ENCODE measurements at regions not wholly inside any gene's neighbourhood (a gene's known extent, or its start where the extent isn't known, plus 50 kb on each side); places are given as distances from the start of the nearest gene placed in this dataset.
A peak's percentile ranks its signal among the peaks of the same experiment; 100 is the strongest.

DNA sequence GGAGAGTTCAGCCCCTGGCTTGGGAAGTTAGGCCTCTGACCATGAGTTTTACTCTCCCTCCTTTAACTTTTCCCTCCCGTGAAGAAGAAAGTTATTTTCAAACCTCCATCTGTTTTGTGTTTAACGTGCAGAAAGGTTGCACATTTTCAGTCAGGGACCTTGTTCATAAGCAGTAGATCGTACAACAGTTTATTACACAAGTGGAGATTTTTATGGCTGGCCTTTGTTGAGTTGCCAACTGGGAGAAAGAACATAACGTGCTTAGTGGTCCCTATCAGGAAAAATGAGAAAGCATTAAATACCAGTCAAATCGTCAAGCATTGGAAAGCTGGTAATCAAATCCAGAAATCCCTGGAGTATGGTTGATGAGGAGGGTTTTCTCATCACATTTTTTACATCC is 117.9 kb upstream of the MYOCD start:
- H3K4me3 ChIP-seq (ENCODE audit: low read depth, low read length), result no peak overlapping the region
- ChIA-PET POLR2A (no interaction called here), CTCF (interaction anchor here (0.6 to 8.3 kb wide), 12 partner anchors 10 to 291 kb away, joined by 3 to 140 read pairs (median 4); partner anchors contain the start of gene MYOCD)
- DNase-seq (ENCODE audit: low read depth, low spot score), result no peak
- TF ChIP-seq, protein P1, sequence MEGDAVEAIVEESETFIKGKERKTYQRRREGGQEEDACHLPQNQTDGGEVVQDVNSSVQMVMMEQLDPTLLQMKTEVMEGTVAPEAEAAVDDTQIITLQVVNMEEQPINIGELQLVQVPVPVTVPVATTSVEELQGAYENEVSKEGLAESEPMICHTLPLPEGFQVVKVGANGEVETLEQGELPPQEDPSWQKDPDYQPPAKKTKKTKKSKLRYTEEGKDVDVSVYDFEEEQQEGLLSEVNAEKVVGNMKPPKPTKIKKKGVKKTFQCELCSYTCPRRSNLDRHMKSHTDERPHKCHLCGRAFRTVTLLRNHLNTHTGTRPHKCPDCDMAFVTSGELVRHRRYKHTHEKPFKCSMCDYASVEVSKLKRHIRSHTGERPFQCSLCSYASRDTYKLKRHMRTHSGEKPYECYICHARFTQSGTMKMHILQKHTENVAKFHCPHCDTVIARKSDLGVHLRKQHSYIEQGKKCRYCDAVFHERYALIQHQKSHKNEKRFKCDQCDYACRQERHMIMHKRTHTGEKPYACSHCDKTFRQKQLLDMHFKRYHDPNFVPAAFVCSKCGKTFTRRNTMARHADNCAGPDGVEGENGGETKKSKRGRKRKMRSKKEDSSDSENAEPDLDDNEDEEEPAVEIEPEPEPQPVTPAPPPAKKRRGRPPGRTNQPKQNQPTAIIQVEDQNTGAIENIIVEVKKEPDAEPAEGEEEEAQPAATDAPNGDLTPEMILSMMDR (IDR thresholded peaks at IDR 0.05; ENCODE audit: insufficient read depth, low read length, missing control alignments), result no peak

DNA sequence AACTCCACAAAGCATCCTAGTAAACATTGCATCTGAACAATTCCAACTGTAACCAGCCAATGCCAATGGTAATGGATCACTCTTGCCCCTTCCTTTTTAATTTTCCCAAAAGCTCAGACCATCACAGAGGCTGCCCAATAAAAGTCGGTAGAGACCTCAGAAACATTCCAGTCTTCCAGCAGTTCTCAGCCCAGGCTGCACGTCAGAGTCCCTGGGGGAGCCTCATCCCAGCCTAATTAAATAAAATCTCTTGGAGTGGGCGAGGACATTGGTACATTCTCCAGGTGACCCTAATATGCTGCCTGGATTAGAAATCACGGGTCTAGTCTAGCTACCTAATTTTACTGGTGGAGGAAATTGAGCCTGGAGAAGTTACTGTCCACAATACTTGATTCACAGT is 117.1 kb upstream of the MYOCD start:
- H3K4me3 ChIP-seq (ENCODE audit: low read depth, low read length), result no peak overlapping the region
- TF ChIP-seq, protein P1 (IDR thresholded peaks at IDR 0.05; ENCODE audit: insufficient read depth, low read length, missing control alignments), result no peak
- ChIA-PET CTCF (interaction anchor here (0.6 to 8.3 kb wide), 18 partner anchors 10 to 482 kb away, joined by 3 to 140 read pairs (median 4); partner anchors contain the start of gene MYOCD), POLR2A (interaction anchor here (1.7 kb wide), 1 partner anchor 38 kb away, joined by 6 read pairs; no protein-coding TSS in a partner anchor)
- no peak for DNase-seq (ENCODE audit: low read depth, low spot score)

GRCh38 chr17:12549499-12550041 is 116.1 kb upstream of the MYOCD start:
- peak; percentile 72 for DNase-seq (ENCODE audit: low read depth, low spot score)
- ChIA-PET POLR2A (interaction anchor here (0.7 to 1.7 kb wide), 3 partner anchors 27 to 93 kb away, joined by 3 to 7 read pairs (median 6); no protein-coding TSS in a partner anchor), CTCF (interaction anchor here (0.7 to 8.3 kb wide), 16 partner anchors 12 to 481 kb away, joined by 3 to 140 read pairs (median 3); partner anchors contain the start of gene MYOCD)
- H3K4me3 ChIP-seq (ENCODE audit: low read depth, low read length), result peak overlapping the region; percentile 39
- TF ChIP-seq, protein P1 (IDR thresholded peaks at IDR 0.05; ENCODE audit: insufficient read depth, low read length, missing control alignments), result no peak

- H3K4me3 ChIP-seq (ENCODE audit: low read depth, low read length), result no peak overlapping the region
- ChIA-PET CTCF (interaction anchor here (0.6 to 2.2 kb wide), 5 partner anchors 8 to 449 kb away, joined by 3 to 17 read pairs (median 7); partner anchors contain the start of gene MYOCD), POLR2A (interaction anchor here (1.0 to 1.1 kb wide), 2 partner anchors 15 to 105 kb away, joined by 3 read pairs; no protein-coding TSS in a partner anchor)
- TF ChIP-seq, protein P1 (IDR thresholded peaks at IDR 0.05; ENCODE audit: insufficient read depth, low read length, missing control alignments), result no peak
- no peak for DNase-seq (ENCODE audit: low read depth, low spot score)
Observed at GRCh38 chr17:12553625-12554024, 112.1 kb upstream of the MYOCD start.

GRCh38 chr17:12554251-12554650 is 111.4 kb upstream of the MYOCD start:
- TF ChIP-seq, protein P1 (IDR thresholded peaks at IDR 0.05; ENCODE audit: insufficient read depth, low read length, missing control alignments), result no peak
- H3K4me3 ChIP-seq (ENCODE audit: low read depth, low read length), result no peak overlapping the region
- no peak for DNase-seq (ENCODE audit: low read depth, low spot score)
- POLR2A ChIA-PET, result interaction anchor here (1.0 to 1.1 kb wide), 2 partner anchors 15 to 104 kb away, joined by 3 read pairs; no protein-coding TSS in a partner anchor
- CTCF ChIA-PET, result interaction anchor here (0.6 to 2.2 kb wide), 5 partner anchors 9 to 448 kb away, joined by 3 to 17 read pairs (median 7); partner anchors contain the start of gene MYOCD

DNA sequence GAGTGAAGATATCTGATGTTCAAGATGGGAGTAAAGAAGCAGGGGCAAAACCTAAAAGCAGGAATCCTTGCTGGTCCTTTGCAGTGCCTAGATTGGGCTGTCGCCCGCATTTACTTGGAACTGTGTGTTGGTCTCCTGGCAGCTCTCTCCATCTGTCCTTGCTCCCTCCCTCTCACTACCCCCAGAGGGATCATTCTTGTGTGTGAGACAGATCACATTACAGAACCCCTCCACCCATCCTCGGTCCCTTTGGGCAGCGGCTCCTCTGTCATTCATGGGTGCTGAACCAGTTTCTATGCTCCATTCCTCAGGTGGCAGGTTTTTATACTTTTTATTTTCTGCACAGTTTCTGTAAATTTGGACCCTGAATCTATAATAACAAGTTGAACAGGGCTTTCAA is 99.4 kb upstream of the MYOCD start:
- DNase-seq (ENCODE audit: low read depth, low spot score), result no peak
- TF ChIP-seq, protein P1 (IDR thresholded peaks at IDR 0.05; ENCODE audit: insufficient read depth, low read length, missing control alignments), result no peak
- ChIA-PET POLR2A (no interaction called here), CTCF (interaction anchor here (1.8 to 2.1 kb wide), 2 partner anchors 20 to 100 kb away, joined by 4 to 5 read pairs; partner anchors contain the start of gene MYOCD)
- no peak overlapping the region for H3K4me3 ChIP-seq (ENCODE audit: low read depth, low read length)

Data from AG04449 (cell line).